MM.1S (cell line): ENCODE measurements at regions not wholly inside any gene's neighbourhood (a gene's known extent, or its start where the extent isn't known, plus 50 kb on each side); places are given as distances from the start of the nearest gene placed in this dataset.
"Not testable (repeated sequence)": the region's sequence is repeated elsewhere in the genome, so short reads cannot be mapped to it uniquely, and the experiment has no call there.

Experiments used
- DNase-seq: peaks from one replicate; pipeline ENCODE4 v3.0.0-alpha.2; 2015
- H2AFZ ChIP-seq: fragments of 300-600 bp; sonication (generic); 2 replicates; pipeline ENCODE4 v1.6.0; 2016; ENCODE audit warnings: antibody characterized with exemption, low read length
- H3F3A ChIP-seq: fragments of 300-600 bp; sonication (generic); 2 replicates; pipeline ENCODE4 v1.6.1; 2016; ENCODE audit warnings: mild to moderate bottlenecking, antibody characterized with exemption, low read length, moderate library complexity, mixed read lengths; ENCODE audit not compliant: insufficient read depth
- H3K27ac ChIP-seq: fragments of 300-600 bp; sonication (generic); 2 replicates; pipeline ENCODE4 v1.5.1; 2016; ENCODE audit warnings: mild to moderate bottlenecking, low read length
- H3K27me3 ChIP-seq: fragments of 300-600 bp; sonication (generic); replicated peaks from 2 replicates; pipeline ENCODE4 v1.6.0; 2016; ENCODE audit warnings: low read length; ENCODE audit not compliant: insufficient read depth
- H3K36me3 ChIP-seq: fragments of 300-600 bp; sonication (generic); replicated peaks from 2 replicates; pipeline ENCODE4 v1.6.1; 2016; ENCODE audit warnings: mild to moderate bottlenecking, low read length, mixed read lengths; ENCODE audit not compliant: insufficient read depth
- H3K4me1 ChIP-seq: fragments of 300-600 bp; sonication (generic); 2 replicates; pipeline ENCODE4 v1.6.1; 2016; ENCODE audit warnings: low read length, mixed read lengths
- H3K4me2 ChIP-seq: fragments of 300-600 bp; sonication (generic); 2 replicates; pipeline ENCODE4 v1.6.0; 2016; ENCODE audit warnings: low read depth, low read length
- H3K4me3 ChIP-seq: fragments of 300-600 bp; sonication (generic); 2 replicates; pipeline ENCODE4 v1.5.1; 2016; ENCODE audit warnings: low read length, mixed read lengths
- H3K79me2 ChIP-seq: fragments of 300-600 bp; sonication (generic); 2 replicates; pipeline ENCODE4 v1.6.1; 2016; ENCODE audit warnings: mixed run types, low read length, mixed read lengths
- H3K9ac ChIP-seq: fragments of 300-600 bp; sonication (generic); 2 replicates; pipeline ENCODE4 v1.6.1; 2016; ENCODE audit warnings: low read length, mixed read lengths
- H3K9me2 ChIP-seq: fragments of 300-600 bp; sonication (generic); replicated peaks from 2 replicates; pipeline ENCODE4 v1.6.1; 2016; ENCODE audit warnings: mild to moderate bottlenecking, low read length, mixed read lengths; ENCODE audit not compliant: insufficient read depth
- H3K9me3 ChIP-seq: fragments of 300-600 bp; sonication (generic); replicated peaks from 2 replicates; pipeline ENCODE4 v1.6.1; 2016; ENCODE audit warnings: mild to moderate bottlenecking, low read length, mixed read lengths; ENCODE audit not compliant: insufficient read depth
- H4K20me1 ChIP-seq: fragments of 300-600 bp; sonication (generic); 2 replicates; pipeline ENCODE4 v1.6.1; 2016; ENCODE audit warnings: mild to moderate bottlenecking, low read length, moderate library complexity, mixed read lengths; ENCODE audit not compliant: insufficient read depth
- CTCF ChIP-seq: fragments of 300-600 bp; sonication (generic); IDR thresholded peaks from 2 replicates; pipeline ENCODE4 v1.5.1; 2016; ENCODE audit warnings: antibody characterized with exemption, low read length, mixed read lengths
- EZH2 ChIP-seq: fragments of 300-600 bp; sonication (generic); optimal IDR thresholded peaks from 2 replicates; pipeline ENCODE3; 2017; ENCODE audit warnings: low read depth, mild to moderate bottlenecking, antibody characterized with exemption, low read length, mixed read lengths
- EZH2phosphoT487 ChIP-seq: fragments of 300-600 bp; sonication (generic); IDR thresholded peaks from 2 replicates; pipeline ENCODE4 v1.6.1; 2018; ENCODE audit warnings: antibody characterized with exemption, low read length

- Histone ChIP-seq H3K4me2 (no peak overlapping the region), H3K4me3 (no peak overlapping the region), H3K27me3 (no peaks in the 10 kb centered on the region), H3F3A (no peaks in the 10 kb centered on the region), H3K9ac (no peak overlapping the region), H2AFZ (no peak overlapping the region), H3K4me1 (no peaks in the 10 kb centered on the region), H3K9me2 (no peaks in the 10 kb centered on the region), H4K20me1 (no peaks in the 10 kb centered on the region), H3K36me3 (no peaks in the 10 kb centered on the region), H3K9me3 (no peaks in the 10 kb centered on the region), H3K27ac (no peak overlapping the region), H3K79me2 (no peaks in the 10 kb centered on the region)
- no peak for DNase-seq
- TF ChIP-seq CTCF (no peak), EZH2phosphoT487 (no peak), EZH2 (no peak)
These were observed 53.2 kb upstream of the SH3BP4 start for GRCh38 chr2:234898534-234899053.

GRCh38 chr2:234888442-234888841 lies 63.4 kb upstream of the SH3BP4 start:
- not testable (repeated sequence) for H3K36me3 ChIP-seq, H3K4me3 ChIP-seq, H3K4me1 ChIP-seq, H3K4me2 ChIP-seq, H4K20me1 ChIP-seq, H3K79me2 ChIP-seq, H3K9me3 ChIP-seq, H3K27me3 ChIP-seq, H3K27ac ChIP-seq, H3K9ac ChIP-seq, H3F3A ChIP-seq, H2AFZ ChIP-seq, H3K9me2 ChIP-seq, DNase-seq

GRCh38 chr2:234887195-234887594 lies 64.6 kb upstream of the SH3BP4 start:
- no peak for TF ChIP-seq EZH2
- no peak for TF ChIP-seq EZH2phosphoT487
- TF ChIP-seq CTCF = no peak
- Histone ChIP-seq H3K9me3 (no peaks in the 10 kb centered on the region), H3K27ac (no peak overlapping the region), H3F3A (no peaks in the 10 kb centered on the region), H2AFZ (no peak overlapping the region), H4K20me1 (no peaks in the 10 kb centered on the region), H3K9ac (no peak overlapping the region), H3K27me3 (no peaks in the 10 kb centered on the region), H3K4me2 (no peak overlapping the region), H3K79me2 (no peaks in the 10 kb centered on the region), H3K4me1 (peaks cover 3% of the 10 kb centered on the region; the same call in 1 of the 2 replicates), H3K9me2 (no peaks in the 10 kb centered on the region), H3K4me3 (no peak overlapping the region), H3K36me3 (no peaks in the 10 kb centered on the region)
- no peak for DNase-seq

GRCh38 chr2:234885886-234886285 lies 65.9 kb upstream of the SH3BP4 start:
- DNase-seq = no peak
- no peak overlapping the region for H3K27ac ChIP-seq
- no peak for TF ChIP-seq EZH2phosphoT487
- TF ChIP-seq CTCF = no peak
- no peak for TF ChIP-seq EZH2
- no peaks in the 10 kb centered on the region for H3K36me3 ChIP-seq
- no peaks in the 10 kb centered on the region for H3K27me3 ChIP-seq
- H3K4me1 ChIP-seq = peaks cover 8% of the 10 kb centered on the region; the same call in 1 of the 2 replicates
- no peaks in the 10 kb centered on the region for H4K20me1 ChIP-seq
- H3K9me3 ChIP-seq = no peaks in the 10 kb centered on the region
- no peaks in the 10 kb centered on the region for H3K79me2 ChIP-seq
- H3F3A ChIP-seq = no peaks in the 10 kb centered on the region
- H3K9ac ChIP-seq = no peak overlapping the region
- H2AFZ ChIP-seq = no peak overlapping the region
- H3K9me2 ChIP-seq = no peaks in the 10 kb centered on the region
- H3K4me3 ChIP-seq = no peak overlapping the region
- no peak overlapping the region for H3K4me2 ChIP-seq
